PFSK-1 (cell line): ENCODE measurements at regions not wholly inside any gene's neighbourhood (a gene's known extent, or its start where the extent isn't known, plus 50 kb on each side); places are given as distances from the start of the nearest gene placed in this dataset.

Source experiments
- FOXP2 ChIP-seq: optimal IDR thresholded peaks from 2 replicates; pipeline ENCODE3; 2011; ENCODE audit warnings: borderline replicate concordance, control low read depth, inconsistent platforms; ENCODE audit not compliant: insufficient read depth; ENCODE audit errors: extremely low read length, extremely low read depth
- POLR2AphosphoS5 ChIP-seq: IDR thresholded peaks from 2 replicates; pipeline ENCODE4 v1.6.1; 2012; ENCODE audit warnings: low read depth, mild to moderate bottlenecking, control low read depth, low read length, moderate library complexity
- REST ChIP-seq, 2 experiments: IDR thresholded peaks; 2 replicates each; pipeline versions ENCODE4 v1.6.1 to v1.8.0; 2011 to 2012; ENCODE audit warnings: low read depth in 2 of 2, low read length in 2 of 2, control low read depth in 1 of 2, inconsistent platforms in 1 of 2, mild to moderate bottlenecking in 1 of 2, moderate library complexity in 1 of 2; ENCODE audit not compliant: insufficient read depth in 1 of 2
- SIN3A ChIP-seq: IDR thresholded peaks from 2 replicates; pipeline ENCODE4 v1.6.1; 2012; ENCODE audit warnings: mild to moderate bottlenecking, low read length, moderate library complexity, borderline replicate concordance; ENCODE audit not compliant: insufficient read depth
- TAF1 ChIP-seq: IDR thresholded peaks from 2 replicates; pipeline ENCODE4 v1.6.1; 2012; ENCODE audit warnings: low read length, control low read depth, borderline replicate concordance; ENCODE audit not compliant: insufficient read depth

GRCh38 chr14:49527221-49527620 is 59.0 kb downstream of the RPS29 start:
- TF ChIP-seq REST (IDR thresholded peaks at IDR 0.05; ENCODE audit: insufficient read depth in 1 of 2, low read depth in 2 of 2, low read length in 2 of 2) (no peak), FOXP2 (no peak), TAF1 (no peak), SIN3A (no peak), POLR2AphosphoS5 (no peak)

- no peak for TF ChIP-seq SIN3A
- no peak for TF ChIP-seq TAF1
- TF ChIP-seq FOXP2 = no peak
- no peak for TF ChIP-seq REST (IDR thresholded peaks at IDR 0.05; ENCODE audit: insufficient read depth in 1 of 2, low read depth in 2 of 2, low read length in 2 of 2)
Measured at GRCh38 chr14:49526101-49526500, 60.1 kb downstream of the RPS29 start.

- TF ChIP-seq SIN3A (no peak), TAF1 (no peak), REST (IDR thresholded peaks at IDR 0.05; ENCODE audit: insufficient read depth in 1 of 2, low read depth in 2 of 2, low read length in 2 of 2) (no peak), POLR2AphosphoS5 (no peak), FOXP2 (no peak)
Measured at GRCh38 chr14:49516286-49516685, 69.9 kb downstream of the RPS29 start.

- TF ChIP-seq POLR2AphosphoS5 (no peak), REST (IDR thresholded peaks at IDR 0.05; ENCODE audit: insufficient read depth in 1 of 2, low read depth in 2 of 2, low read length in 2 of 2) (no peak), SIN3A (no peak), TAF1 (no peak), FOXP2 (no peak)
Measured at GRCh38 chr14:49512571-49512970, 73.6 kb downstream of the RPS29 start.

GRCh38 chr14:49512147-49512551 is 74.0 kb downstream of the RPS29 start:
- TF ChIP-seq FOXP2 = no peak
- no peak for TF ChIP-seq POLR2AphosphoS5
- no peak for TF ChIP-seq SIN3A
- TF ChIP-seq REST (IDR thresholded peaks at IDR 0.05; ENCODE audit: insufficient read depth in 1 of 2, low read depth in 2 of 2, low read length in 2 of 2) = no peak
- no peak for TF ChIP-seq TAF1
